Parathyroid adenoma (tissue), 2 donors: ENCODE measurements at regions not wholly inside any gene's neighbourhood (a gene's known extent, or its start where the extent isn't known, plus 50 kb on each side); places are given as distances from the start of the nearest gene placed in this dataset.

ENCODE experiments used
- H2AFZ ChIP-seq: fragments of 300-600 bp; sonication (generic); one replicate; pipeline ENCODE4 v1.7.0; 2017; ENCODE audit warnings: antibody characterized with exemption, mild to moderate bottlenecking
- H3K27ac ChIP-seq: fragments of 300-600 bp; sonication (generic); one replicate; pipeline ENCODE4 v1.7.0; 2017
- H3K27me3 ChIP-seq: fragments of 300-600 bp; sonication (generic); one replicate; pipeline ENCODE4 v1.7.0; 2017; ENCODE audit warnings: low read length; ENCODE audit not compliant: control insufficient read depth, insufficient read depth
- H3K36me3 ChIP-seq: fragments of 300-600 bp; sonication (generic); one replicate; pipeline ENCODE4 v1.7.0; 2017; ENCODE audit warnings: low read length; ENCODE audit not compliant: control insufficient read depth, insufficient read depth
- H3K4me1 ChIP-seq: fragments of 300-600 bp; sonication (generic); one replicate; pipeline ENCODE4 v1.7.0; 2017; ENCODE audit warnings: control low read depth
- H3K4me2 ChIP-seq: fragments of 300-600 bp; sonication (generic); one replicate; pipeline ENCODE4 v1.7.0; 2017; ENCODE audit warnings: low read length
- H3K4me3 ChIP-seq: fragments of 300-600 bp; sonication (generic); one replicate; pipeline ENCODE4 v1.7.0; 2017; ENCODE audit warnings: low read depth, low read length
- H3K79me2 ChIP-seq: fragments of 300-600 bp; sonication (generic); one replicate; pipeline ENCODE4 v1.7.0; 2017; ENCODE audit warnings: control low read depth
- H3K9ac ChIP-seq: fragments of 300-600 bp; sonication (generic); one replicate; pipeline ENCODE4 v1.7.0; 2017; ENCODE audit warnings: mild to moderate bottlenecking
- H3K9me3 ChIP-seq: fragments of 300-600 bp; sonication (generic); one replicate; pipeline ENCODE4 v1.7.0; 2017; ENCODE audit warnings: low read length; ENCODE audit not compliant: control insufficient read depth
- CTCF ChIP-seq: fragments of 300-600 bp; sonication (generic); IDR thresholded peaks from one replicate; pipeline ENCODE4 v1.7.0; 2017; ENCODE audit warnings: antibody characterized with exemption, mild to moderate bottlenecking
- donor health status: primary hyperparathyroidism.

- H3K36me3 ChIP-seq, result no peaks in the 10 kb centered on the region
- no peak for TF ChIP-seq CTCF
- no peaks in the 10 kb centered on the region for H3K4me1 ChIP-seq
- no peaks in the 10 kb centered on the region for H3K27me3 ChIP-seq
- H3K27ac ChIP-seq, result no peak overlapping the region
- no peak overlapping the region for H3K9ac ChIP-seq
- no peaks in the 10 kb centered on the region for H3K9me3 ChIP-seq
- no peak overlapping the region for H3K4me3 ChIP-seq
- H2AFZ ChIP-seq, result no peak overlapping the region
- H3K4me2 ChIP-seq, result no peak overlapping the region
- no peaks in the 10 kb centered on the region for H3K79me2 ChIP-seq
Observed at GRCh38 chr1:55580845-55581332, 365.7 kb upstream of the USP24 start.

GRCh38 chr1:55579332-55580001, 364.3 kb upstream of the USP24 start:
- no peaks in the 10 kb centered on the region for H3K36me3 ChIP-seq
- no peak for TF ChIP-seq CTCF
- no peak overlapping the region for H3K9ac ChIP-seq
- no peak overlapping the region for H3K27ac ChIP-seq
- no peaks in the 10 kb centered on the region for H3K27me3 ChIP-seq
- no peaks in the 10 kb centered on the region for H3K4me1 ChIP-seq
- H3K4me2 ChIP-seq, result no peak overlapping the region
- H2AFZ ChIP-seq, result no peak overlapping the region
- H3K9me3 ChIP-seq, result no peaks in the 10 kb centered on the region
- H3K79me2 ChIP-seq, result no peaks in the 10 kb centered on the region
- H3K4me3 ChIP-seq, result no peak overlapping the region

- Histone ChIP-seq H3K27me3 (no peaks in the 10 kb centered on the region), H3K4me1 (no peaks in the 10 kb centered on the region), H2AFZ (no peak overlapping the region), H3K4me2 (no peak overlapping the region), H3K4me3 (no peak overlapping the region), H3K9me3 (no peaks in the 10 kb centered on the region), H3K9ac (no peak overlapping the region), H3K36me3 (no peaks in the 10 kb centered on the region), H3K79me2 (no peaks in the 10 kb centered on the region), H3K27ac (no peak overlapping the region)
- no peak for TF ChIP-seq CTCF
Observed at GRCh38 chr1:55578646-55579045, 363.5 kb upstream of the USP24 start.

- Histone ChIP-seq H3K79me2 (no peaks in the 10 kb centered on the region), H3K27ac (no peak overlapping the region), H3K27me3 (no peaks in the 10 kb centered on the region), H3K9me3 (no peaks in the 10 kb centered on the region), H3K4me1 (no peaks in the 10 kb centered on the region), H3K4me3 (no peak overlapping the region), H3K36me3 (no peaks in the 10 kb centered on the region), H2AFZ (no peak overlapping the region), H3K4me2 (no peak overlapping the region), H3K9ac (no peak overlapping the region)
- no peak for TF ChIP-seq CTCF
Observed at GRCh38 chr1:55575571-55576279, 360.6 kb upstream of the USP24 start.
